CD14-positive monocyte (primary cell): ENCODE measurements at regions not wholly inside any gene's neighbourhood (a gene's known extent, or its start where the extent isn't known, plus 50 kb on each side); places are given as distances from the start of the nearest gene placed in this dataset.

Experiments
- DNase-seq, 3 donors: peaks; one replicate each; pipeline ENCODE4 v3.0.0-alpha.2; 2011 to 2022
- H2AFZ ChIP-seq: 2 replicates; pipeline ENCODE4 v1.6.0; 2012; ENCODE audit warnings: mild to moderate bottlenecking, low read depth, low read length, inconsistent platforms; ENCODE audit not compliant: insufficient read depth, poor library complexity, severe bottlenecking
- H3K27ac ChIP-seq, 2 donors: 1 replicate in 1 of 2; 2 replicates in 1 of 2; pipeline ENCODE4 v1.5.1; 2012 to 2013; ENCODE audit warnings: low read length in 2 of 2, control low read depth in 1 of 2, inconsistent platforms in 1 of 2, low read depth in 1 of 2, mild to moderate bottlenecking in 1 of 2
- H3K27me3 ChIP-seq, 2 donors: one replicate each; pipeline versions ENCODE4 v1.6.0 to v1.6.1; 2011 to 2013; ENCODE audit warnings: low read length in 2 of 2; ENCODE audit not compliant: control insufficient read depth in 2 of 2, insufficient read depth in 2 of 2
- H3K36me3 ChIP-seq, 2 donors: replicated peaks in 1 of 2; 1 replicate in 1 of 2; 2 replicates in 1 of 2; pipeline versions ENCODE4 v1.5.1 to v1.6.1; 2012 to 2013; ENCODE audit warnings: low read length in 2 of 2, control low read depth in 1 of 2, inconsistent platforms in 1 of 2, mild to moderate bottlenecking in 1 of 2; ENCODE audit not compliant: insufficient read depth in 2 of 2, control insufficient read depth in 1 of 2
- H3K4me1 ChIP-seq, 2 donors: 1 replicate in 1 of 2; 2 replicates in 1 of 2; pipeline versions ENCODE4 v1.5.1 to v1.6.1; 2012 to 2013; ENCODE audit warnings: low read length in 2 of 2, control low read depth in 1 of 2, inconsistent platforms in 1 of 2, mild to moderate bottlenecking in 1 of 2, moderate library complexity in 1 of 2; ENCODE audit not compliant: insufficient read depth in 2 of 2, control insufficient read depth in 1 of 2
- H3K4me2 ChIP-seq: replicated peaks from 2 replicates; pipeline ENCODE3; 2012; ENCODE audit warnings: low read length, moderate library complexity, mild to moderate bottlenecking; ENCODE audit not compliant: poor library complexity, severe bottlenecking; ENCODE audit errors: extremely low read depth
- H3K4me3 ChIP-seq, 3 experiments: fragments of 200-600 bp in 1 of 3; sonication (generic) in 1 of 3; replicated peaks in 1 of 3; 1 replicate in 2 of 3; 2 replicates in 1 of 3; pipeline ENCODE4 v1.5.1; 2011 to 2013; ENCODE audit warnings: low read length in 3 of 3, mild to moderate bottlenecking in 3 of 3, control low read depth in 2 of 3, low read depth in 2 of 3, inconsistent platforms in 1 of 3, moderate library complexity in 1 of 3
- H3K79me2 ChIP-seq: 2 replicates; pipeline ENCODE4 v1.6.0; 2012; ENCODE audit warnings: mild to moderate bottlenecking, control low read depth, inconsistent platforms, low read length, moderate library complexity; ENCODE audit not compliant: insufficient read depth
- H3K9ac ChIP-seq: 2 replicates; pipeline ENCODE4 v1.6.0; 2017; ENCODE audit warnings: low read length, mild to moderate bottlenecking; ENCODE audit not compliant: insufficient read depth, poor library complexity, severe bottlenecking
- H3K9me3 ChIP-seq, 2 donors: replicated peaks in 1 of 2; 1 replicate in 1 of 2; 2 replicates in 1 of 2; pipeline versions ENCODE4 v1.5.1 to v1.6.1; 2012 to 2013; ENCODE audit warnings: low read length in 2 of 2, control low read depth in 1 of 2; ENCODE audit not compliant: control insufficient read depth in 1 of 2, insufficient read depth in 1 of 2
- H4K20me1 ChIP-seq: 2 replicates; pipeline ENCODE4 v1.6.0; 2012; ENCODE audit warnings: mild to moderate bottlenecking, low read length, control low read depth, moderate library complexity; ENCODE audit not compliant: insufficient read depth
- H3K27ac Mint-ChIP-seq, 7 donors: one replicate each; pipeline ENCODE4 v1.8.0; 2020; ENCODE audit warnings: mild to moderate bottlenecking in 7 of 7, mixed read lengths in 7 of 7, moderate library complexity in 6 of 7, inconsistent platforms in 2 of 7
- H3K27me3 Mint-ChIP-seq, 3 donors: one replicate each; pipeline ENCODE4 v1.8.0; 2021 to 2022; ENCODE audit warnings: low read depth in 3 of 3, mild to moderate bottlenecking in 3 of 3, mixed read lengths in 3 of 3, moderate library complexity in 3 of 3, inconsistent platforms in 1 of 3
- H3K36me3 Mint-ChIP-seq, 2 donors: one replicate each; pipeline ENCODE4 v1.8.0; 2020; ENCODE audit warnings: mixed read lengths in 2 of 2, inconsistent platforms in 1 of 2, mild to moderate bottlenecking in 1 of 2
- H3K4me1 Mint-ChIP-seq: one replicate; pipeline ENCODE4 v1.8.0; 2020; ENCODE audit warnings: mild to moderate bottlenecking, mixed read lengths
- H3K4me3 Mint-ChIP-seq, 2 donors: one replicate each; pipeline ENCODE4 v1.8.0; 2020; ENCODE audit warnings: mild to moderate bottlenecking in 2 of 2, mixed read lengths in 2 of 2, moderate library complexity in 1 of 2
- H3K9me3 Mint-ChIP-seq, 7 donors: one replicate each; pipeline ENCODE4 v1.8.0; 2020 to 2022; ENCODE audit warnings: mixed read lengths in 7 of 7, mild to moderate bottlenecking in 6 of 7, moderate library complexity in 6 of 7, inconsistent platforms in 2 of 7
- WGBS: methylation state at CpG from one replicate; pipeline ENCODE4 v1.1.5; 2013; ENCODE audit warnings: missing lambda C conversion rate; ENCODE audit not compliant: insufficient coverage; 5-methylcytosine and 5-hydroxymethylcytosine counted together
- intact Hi-C, 2 donors: fragments of 100-400 bp; cut with micrococcal nuclease; formaldehyde crosslinking; loops; one replicate each; pipeline versions ENCODE4 v1.15.0 to v1.15.1; 2023
- TF ChIP-seq, protein P1 (sequence below): fragments of 200-600 bp; IDR thresholded peaks from one replicate; pipeline ENCODE4 v1.8.0; 2022; ENCODE audit warnings: antibody characterized with exemption, mild to moderate bottlenecking

DNA sequence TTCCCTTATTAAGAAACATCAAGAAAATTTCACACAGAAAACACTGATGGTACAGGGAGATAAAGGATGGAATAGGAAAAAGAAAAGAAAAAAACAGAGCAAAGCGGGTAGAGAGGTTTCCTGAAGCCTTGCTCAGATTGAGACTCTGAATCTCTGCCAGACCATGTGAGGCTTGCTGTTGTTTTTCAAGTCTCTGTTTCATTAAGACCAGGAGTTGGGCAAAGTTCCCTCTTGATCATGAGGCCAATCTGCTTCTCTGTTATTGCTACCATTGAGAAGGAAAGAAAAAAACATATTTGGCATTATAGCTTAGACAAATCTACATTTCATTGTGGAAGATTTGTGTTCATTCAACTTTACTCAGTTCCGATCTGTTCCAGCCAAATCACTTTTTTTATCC is 201.6 kb upstream of the SOX9 start:
- Histone ChIP-seq H3K27me3 (no peaks in the 10 kb centered on the region), H4K20me1 (no peaks in the 10 kb centered on the region), H3K79me2 (no peaks in the 10 kb centered on the region), H3K9ac (no peak overlapping the region), H3K4me2 (no peak overlapping the region), H3K27ac (no peak overlapping the region), H3K4me1 (no peaks in the 10 kb centered on the region), H3K36me3 (no peaks in the 10 kb centered on the region), H3K4me3 (no peak overlapping the region), H3K9me3 (no peaks in the 10 kb centered on the region), H2AFZ (no peak overlapping the region)
- no peak for DNase-seq
- H3K9me3 Mint-ChIP-seq: peaks cover 0 to 12% (median 2%) of the 10 kb centered on the region in 7 donors
- H3K36me3 Mint-ChIP-seq: no peaks in the 10 kb centered on the region
- WGBS: 17% methylated on average over 1 of the region's 2 CpGs
- TF ChIP-seq, protein P1, sequence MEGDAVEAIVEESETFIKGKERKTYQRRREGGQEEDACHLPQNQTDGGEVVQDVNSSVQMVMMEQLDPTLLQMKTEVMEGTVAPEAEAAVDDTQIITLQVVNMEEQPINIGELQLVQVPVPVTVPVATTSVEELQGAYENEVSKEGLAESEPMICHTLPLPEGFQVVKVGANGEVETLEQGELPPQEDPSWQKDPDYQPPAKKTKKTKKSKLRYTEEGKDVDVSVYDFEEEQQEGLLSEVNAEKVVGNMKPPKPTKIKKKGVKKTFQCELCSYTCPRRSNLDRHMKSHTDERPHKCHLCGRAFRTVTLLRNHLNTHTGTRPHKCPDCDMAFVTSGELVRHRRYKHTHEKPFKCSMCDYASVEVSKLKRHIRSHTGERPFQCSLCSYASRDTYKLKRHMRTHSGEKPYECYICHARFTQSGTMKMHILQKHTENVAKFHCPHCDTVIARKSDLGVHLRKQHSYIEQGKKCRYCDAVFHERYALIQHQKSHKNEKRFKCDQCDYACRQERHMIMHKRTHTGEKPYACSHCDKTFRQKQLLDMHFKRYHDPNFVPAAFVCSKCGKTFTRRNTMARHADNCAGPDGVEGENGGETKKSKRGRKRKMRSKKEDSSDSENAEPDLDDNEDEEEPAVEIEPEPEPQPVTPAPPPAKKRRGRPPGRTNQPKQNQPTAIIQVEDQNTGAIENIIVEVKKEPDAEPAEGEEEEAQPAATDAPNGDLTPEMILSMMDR: no peak
- intact Hi-C loops: loop anchor here in 1 of 2 donors (10.0 kb wide), 1 partner anchor 64 kb away; no protein-coding TSS in a partner anchor
- H3K4me1 Mint-ChIP-seq: no peaks in the 10 kb centered on the region
- H3K27ac Mint-ChIP-seq: no peak overlapping the region
- no peak overlapping the region for H3K4me3 Mint-ChIP-seq
- peaks cover 0 to 3% (median 0%) of the 10 kb centered on the region in 3 donors for H3K27me3 Mint-ChIP-seq

- Histone ChIP-seq H4K20me1 (no peaks in the 10 kb centered on the region), H3K79me2 (no peaks in the 10 kb centered on the region), H3K27ac (no peak overlapping the region), H2AFZ (no peak overlapping the region), H3K4me2 (no peak overlapping the region), H3K9ac (no peak overlapping the region), H3K36me3 (no peaks in the 10 kb centered on the region), H3K4me1 (no peaks in the 10 kb centered on the region), H3K27me3 (no peaks in the 10 kb centered on the region), H3K4me3 (no peak overlapping the region), H3K9me3 (no peaks in the 10 kb centered on the region)
- Mint-ChIP-seq H3K27ac (no peak overlapping the region), H3K4me1 (no peaks in the 10 kb centered on the region), H3K4me3 (no peak overlapping the region), H3K36me3 (no peaks in the 10 kb centered on the region), H3K27me3 (peaks cover 0 to 5% (median 0%) of the 10 kb centered on the region in 3 donors), H3K9me3 (peaks cover 2 to 18% (median 6%) of the 10 kb centered on the region in 7 donors)
- intact Hi-C loops: loop anchor here in 1 of 2 donors (10.0 kb wide), 1 partner anchor 65 kb away; no protein-coding TSS in a partner anchor
- TF ChIP-seq, protein P1: no peak
- DNase-seq: no peak
- WGBS: 88% methylated on average over 2 of the region's 7 CpGs
Measured at GRCh38 chr17:71919896-71920295, 200.9 kb upstream of the SOX9 start.
